ENCODE measurements at regions not wholly inside any gene's neighbourhood (a gene's known extent, or its start where the extent isn't known, plus 50 kb on each side); places are given as distances from the start of the nearest gene placed in this dataset.

DNA sequence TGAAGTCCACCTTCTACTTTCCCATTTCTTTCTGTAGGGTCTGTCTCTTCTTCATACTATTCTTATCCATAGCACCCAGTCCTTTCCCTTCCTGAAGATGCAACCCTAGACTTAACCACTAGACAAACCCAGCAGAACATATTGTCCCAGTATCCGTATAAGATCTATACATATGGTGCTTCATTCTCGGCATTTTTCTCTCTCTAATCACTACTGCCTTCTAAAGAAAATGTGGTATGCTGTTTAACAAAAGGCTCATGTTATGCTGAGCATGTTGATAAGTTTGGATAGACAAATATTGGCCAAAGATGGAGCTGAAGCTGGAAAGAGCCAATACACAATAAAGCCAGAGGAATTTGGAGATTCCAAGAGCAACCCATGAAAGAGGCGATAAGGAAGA lies 212.6 kb downstream of the MAFB start:
- no peak overlapping the region for H3K27ac ChIP-seq (replicated peaks)
- TF ChIP-seq GABPA (IDR thresholded peaks at IDR 0.05; ENCODE audit: low read depth): no peak
- TF ChIP-seq, protein P1, sequence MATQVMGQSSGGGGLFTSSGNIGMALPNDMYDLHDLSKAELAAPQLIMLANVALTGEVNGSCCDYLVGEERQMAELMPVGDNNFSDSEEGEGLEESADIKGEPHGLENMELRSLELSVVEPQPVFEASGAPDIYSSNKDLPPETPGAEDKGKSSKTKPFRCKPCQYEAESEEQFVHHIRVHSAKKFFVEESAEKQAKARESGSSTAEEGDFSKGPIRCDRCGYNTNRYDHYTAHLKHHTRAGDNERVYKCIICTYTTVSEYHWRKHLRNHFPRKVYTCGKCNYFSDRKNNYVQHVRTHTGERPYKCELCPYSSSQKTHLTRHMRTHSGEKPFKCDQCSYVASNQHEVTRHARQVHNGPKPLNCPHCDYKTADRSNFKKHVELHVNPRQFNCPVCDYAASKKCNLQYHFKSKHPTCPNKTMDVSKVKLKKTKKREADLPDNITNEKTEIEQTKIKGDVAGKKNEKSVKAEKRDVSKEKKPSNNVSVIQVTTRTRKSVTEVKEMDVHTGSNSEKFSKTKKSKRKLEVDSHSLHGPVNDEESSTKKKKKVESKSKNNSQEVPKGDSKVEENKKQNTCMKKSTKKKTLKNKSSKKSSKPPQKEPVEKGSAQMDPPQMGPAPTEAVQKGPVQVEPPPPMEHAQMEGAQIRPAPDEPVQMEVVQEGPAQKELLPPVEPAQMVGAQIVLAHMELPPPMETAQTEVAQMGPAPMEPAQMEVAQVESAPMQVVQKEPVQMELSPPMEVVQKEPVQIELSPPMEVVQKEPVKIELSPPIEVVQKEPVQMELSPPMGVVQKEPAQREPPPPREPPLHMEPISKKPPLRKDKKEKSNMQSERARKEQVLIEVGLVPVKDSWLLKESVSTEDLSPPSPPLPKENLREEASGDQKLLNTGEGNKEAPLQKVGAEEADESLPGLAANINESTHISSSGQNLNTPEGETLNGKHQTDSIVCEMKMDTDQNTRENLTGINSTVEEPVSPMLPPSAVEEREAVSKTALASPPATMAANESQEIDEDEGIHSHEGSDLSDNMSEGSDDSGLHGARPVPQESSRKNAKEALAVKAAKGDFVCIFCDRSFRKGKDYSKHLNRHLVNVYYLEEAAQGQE (IDR thresholded peaks at IDR 0.05; ENCODE audit: insufficient replicate concordance, low read depth): no peak
- no peak for TF ChIP-seq POLR2AphosphoS5 (IDR thresholded peaks at IDR 0.05; ENCODE audit: low read depth)
- no peak for TF ChIP-seq SPI1 (IDR thresholded peaks at IDR 0.05; ENCODE audit: borderline replicate concordance, low read depth)
- no peaks in the 10 kb centered on the region for H3K27me3 ChIP-seq (ENCODE audit: insufficient read depth, poor library complexity, severe bottlenecking)
- H3K4me3 ChIP-seq (replicated peaks; ENCODE audit: insufficient read depth, low read length): no peak overlapping the region
- no peak for DNase-seq (ENCODE audit: low read depth in 1 of 2, low spot score in 1 of 2)

- no peak for DNase-seq (ENCODE audit: low read depth in 1 of 2, low spot score in 1 of 2)
- H3K4me3 ChIP-seq (replicated peaks; ENCODE audit: insufficient read depth, low read length): no peak overlapping the region
- no peaks in the 10 kb centered on the region for H3K27me3 ChIP-seq (ENCODE audit: insufficient read depth, poor library complexity, severe bottlenecking)
- no peak overlapping the region for H3K27ac ChIP-seq (replicated peaks)
- TF ChIP-seq POLR2AphosphoS5 (IDR thresholded peaks at IDR 0.05; ENCODE audit: low read depth): no peak
- TF ChIP-seq GABPA (IDR thresholded peaks at IDR 0.05; ENCODE audit: low read depth): no peak
- TF ChIP-seq, protein P1 (IDR thresholded peaks at IDR 0.05; ENCODE audit: insufficient replicate concordance, low read depth): no peak
- TF ChIP-seq SPI1 (IDR thresholded peaks at IDR 0.05; ENCODE audit: borderline replicate concordance, low read depth): no peak
- no peak for TF ChIP-seq CTCF (IDR thresholded peaks at IDR 0.05; ENCODE audit: insufficient read depth, low read length)
Observed at GRCh38 chr20:40472905-40473304, 216.1 kb downstream of the MAFB start.

DNA sequence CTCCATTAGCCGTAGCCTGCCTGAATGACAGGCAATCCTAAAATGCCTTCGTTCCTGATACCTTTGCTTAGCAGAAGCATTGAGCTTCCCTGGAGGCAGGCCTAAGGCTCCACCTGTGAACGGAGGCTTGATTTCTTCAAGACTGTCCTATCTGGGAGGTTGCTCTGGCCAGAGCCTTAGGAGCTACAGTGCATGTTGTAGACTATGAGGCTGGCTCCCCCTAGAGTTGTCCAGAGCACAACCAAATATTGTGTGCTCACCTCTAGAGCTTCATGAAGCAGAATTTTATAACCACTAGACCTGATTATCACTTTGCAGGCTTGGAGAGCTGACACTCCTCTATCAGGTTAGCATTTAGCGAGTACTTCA lies 217.8 kb downstream of the MAFB start:
- Histone ChIP-seq H3K27ac (replicated peaks) (no peak overlapping the region), H3K27me3 (ENCODE audit: insufficient read depth, poor library complexity, severe bottlenecking) (no peaks in the 10 kb centered on the region), H3K4me3 (replicated peaks; ENCODE audit: insufficient read depth, low read length) (no peak overlapping the region)
- no peak for TF ChIP-seq SPI1 (IDR thresholded peaks at IDR 0.05; ENCODE audit: borderline replicate concordance, low read depth)
- TF ChIP-seq GABPA (IDR thresholded peaks at IDR 0.05; ENCODE audit: low read depth): no peak
- no peak for DNase-seq (ENCODE audit: low read depth in 1 of 2, low spot score in 1 of 2)

GRCh38 chr20:40470445-40471260 lies 218.4 kb downstream of the MAFB start:
- TF ChIP-seq SPI1 (IDR thresholded peaks at IDR 0.05; ENCODE audit: borderline replicate concordance, low read depth) (peak; percentile 83), GABPA (IDR thresholded peaks at IDR 0.05; ENCODE audit: low read depth) (no peak)
- H3K4me3 ChIP-seq (replicated peaks; ENCODE audit: insufficient read depth, low read length): no peak overlapping the region
- no peaks in the 10 kb centered on the region for H3K27me3 ChIP-seq (ENCODE audit: insufficient read depth, poor library complexity, severe bottlenecking)
- no peak overlapping the region for H3K27ac ChIP-seq (replicated peaks)
- no peak for DNase-seq (ENCODE audit: low read depth in 1 of 2, low spot score in 1 of 2)

DNA sequence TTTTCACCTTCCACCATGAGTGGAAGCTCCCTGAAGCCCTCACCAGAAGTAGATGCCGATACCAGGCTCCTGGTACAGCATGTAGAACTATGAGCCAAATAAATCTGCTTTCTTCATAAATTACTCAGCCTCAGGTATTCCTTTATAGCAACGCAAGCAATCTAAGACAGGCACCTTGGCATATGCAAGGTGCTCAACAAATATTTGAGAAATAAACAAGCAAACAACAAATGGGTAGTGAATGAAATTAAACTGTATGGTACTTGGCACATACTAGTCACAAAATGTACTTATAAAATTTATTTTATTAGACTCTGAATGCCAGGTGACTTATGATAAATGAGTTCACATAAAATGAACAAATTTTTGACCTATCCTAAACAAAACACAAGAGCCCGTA lies 220.3 kb downstream of the MAFB start:
- no peak overlapping the region for H3K27ac ChIP-seq (replicated peaks)
- TF ChIP-seq, protein P1 (IDR thresholded peaks at IDR 0.05; ENCODE audit: insufficient replicate concordance, low read depth): no peak
- no peak for TF ChIP-seq POLR2AphosphoS5 (IDR thresholded peaks at IDR 0.05; ENCODE audit: low read depth)
- no peak for TF ChIP-seq CTCF (IDR thresholded peaks at IDR 0.05; ENCODE audit: insufficient read depth, low read length)
- TF ChIP-seq GABPA (IDR thresholded peaks at IDR 0.05; ENCODE audit: low read depth): no peak
- no peak for TF ChIP-seq SPI1 (IDR thresholded peaks at IDR 0.05; ENCODE audit: borderline replicate concordance, low read depth)

More for the DNA sequence above, 220.3 kb downstream of the MAFB start:
- Histone ChIP-seq H3K27me3 (ENCODE audit: insufficient read depth, poor library complexity, severe bottlenecking) (no peaks in the 10 kb centered on the region), H3K4me3 (replicated peaks; ENCODE audit: insufficient read depth, low read length) (no peak overlapping the region)
- DNase-seq (ENCODE audit: low read depth in 1 of 2, low spot score in 1 of 2): no peak
